ENCODE measurements at regions not wholly inside any gene's neighbourhood (a gene's known extent, or its start where the extent isn't known, plus 50 kb on each side); places are given as distances from the start of the nearest gene placed in this dataset.

GRCh38 chr5:24963611-24964010, 318.8 kb upstream of the CDH10 start:
- Histone ChIP-seq H4K20me1 (ENCODE audit: insufficient read depth, low read length) (no peaks in the 10 kb centered on the region), H3K4me3 (ENCODE audit: low read depth, low read length, poor library complexity, severe bottlenecking) (no peak overlapping the region), H3K9me3 (ENCODE audit: low read length) (no peaks in the 10 kb centered on the region), H3K4me2 (ENCODE audit: low read length) (no peak overlapping the region), H3K36me3 (ENCODE audit: insufficient read depth, low read length) (no peaks in the 10 kb centered on the region), H3K4me1 (ENCODE audit: insufficient read depth, low read length, poor library complexity, severe bottlenecking) (no peaks in the 10 kb centered on the region), H3K27ac (ENCODE audit: low read depth, low read length, poor library complexity, severe bottlenecking) (no peak overlapping the region), H2AFZ (ENCODE audit: low read length) (no peak overlapping the region), H3K9me2 (ENCODE audit: insufficient read depth, low read length) (no peaks in the 10 kb centered on the region), H3K79me2 (ENCODE audit: insufficient read depth, low read depth, low read length) (no peaks in the 10 kb centered on the region)
- no peak for TF ChIP-seq CTCF (conservative IDR thresholded peaks at IDR 0.05; ENCODE audit: low read length)
- no TSS peak for BruUV-seq (replicated peaks)
- ChIA-PET POLR2A (no interaction called here), CTCF (ENCODE audit: unreplicated experiment) (no interaction called here)
- DNase-seq (ENCODE audit: low spot score) = no peak
- intact Hi-C loops (cut with micrococcal nuclease; ENCODE audit: unreplicated experiment) = no loop called here

GRCh38 chr5:24923400-24923799, 278.6 kb upstream of the CDH10 start:
- no peak for DNase-seq (ENCODE audit: low spot score)
- no peaks in the 10 kb centered on the region for H3K36me3 ChIP-seq (ENCODE audit: insufficient read depth, low read length)
- no TSS peak for BruUV-seq (replicated peaks)
- intact Hi-C loops (cut with micrococcal nuclease; ENCODE audit: unreplicated experiment) = no loop called here
- H3K9me3 ChIP-seq (ENCODE audit: low read length) = 0 out of 2 replicates have a peak, but pooled peaks cover 4% of the 10 kb centered on the region
- H3K4me2 ChIP-seq (ENCODE audit: low read length) = no peak overlapping the region
- no peaks in the 10 kb centered on the region for H3K9me2 ChIP-seq (ENCODE audit: insufficient read depth, low read length)
- no peak overlapping the region for H3K27ac ChIP-seq (ENCODE audit: low read depth, low read length, poor library complexity, severe bottlenecking)
- ChIA-PET CTCF (ENCODE audit: unreplicated experiment) (no interaction called here), POLR2A (interaction anchor here (0.6 kb wide), 1 partner anchor 257 kb away, joined by 3 read pairs; no protein-coding TSS in a partner anchor)
- H3K79me2 ChIP-seq (ENCODE audit: insufficient read depth, low read depth, low read length) = no peaks in the 10 kb centered on the region
- no peak for TF ChIP-seq CTCF (conservative IDR thresholded peaks at IDR 0.05; ENCODE audit: low read length)
- no peak for TF ChIP-seq EZH2phosphoT487 (IDR thresholded peaks at IDR 0.05; ENCODE audit: borderline replicate concordance, low read depth, low read length)
- no peak overlapping the region for H2AFZ ChIP-seq (ENCODE audit: low read length)
- H4K20me1 ChIP-seq (ENCODE audit: insufficient read depth, low read length) = no peaks in the 10 kb centered on the region
- H3K4me3 ChIP-seq (ENCODE audit: low read depth, low read length, poor library complexity, severe bottlenecking) = no peak overlapping the region
- H3K4me1 ChIP-seq (ENCODE audit: insufficient read depth, low read length, poor library complexity, severe bottlenecking) = no peaks in the 10 kb centered on the region

GRCh38 chr5:24918676-24919075, 273.9 kb upstream of the CDH10 start:
- no peak for DNase-seq (ENCODE audit: low spot score)
- H4K20me1 ChIP-seq (ENCODE audit: insufficient read depth, low read length) = no peaks in the 10 kb centered on the region
- intact Hi-C loops (cut with micrococcal nuclease; ENCODE audit: unreplicated experiment) = no loop called here
- no peaks in the 10 kb centered on the region for H3K79me2 ChIP-seq (ENCODE audit: insufficient read depth, low read depth, low read length)
- H3K36me3 ChIP-seq (ENCODE audit: insufficient read depth, low read length) = no peaks in the 10 kb centered on the region
- BruUV-seq (replicated peaks) = no TSS peak
- H2AFZ ChIP-seq (ENCODE audit: low read length) = no peak overlapping the region
- 0 out of 2 replicates have a peak, but pooled peaks cover 4% of the 10 kb centered on the region for H3K9me3 ChIP-seq (ENCODE audit: low read length)
- ChIA-PET CTCF (ENCODE audit: unreplicated experiment) (no interaction called here), POLR2A (no interaction called here)
- no peak overlapping the region for H3K4me2 ChIP-seq (ENCODE audit: low read length)
- H3K27ac ChIP-seq (ENCODE audit: low read depth, low read length, poor library complexity, severe bottlenecking) = no peak overlapping the region
- H3K4me3 ChIP-seq (ENCODE audit: low read depth, low read length, poor library complexity, severe bottlenecking) = no peak overlapping the region
- no peaks in the 10 kb centered on the region for H3K4me1 ChIP-seq (ENCODE audit: insufficient read depth, low read length, poor library complexity, severe bottlenecking)
- no peaks in the 10 kb centered on the region for H3K9me2 ChIP-seq (ENCODE audit: insufficient read depth, low read length)
- TF ChIP-seq CTCF (conservative IDR thresholded peaks at IDR 0.05; ENCODE audit: low read length) (no peak), EZH2phosphoT487 (IDR thresholded peaks at IDR 0.05; ENCODE audit: borderline replicate concordance, low read depth, low read length) (no peak)

All from OCI-LY7 (cell line).